ENCODE measurements at regions not wholly inside any gene's neighbourhood (a gene's known extent, or its start where the extent isn't known, plus 50 kb on each side); places are given as distances from the start of the nearest gene placed in this dataset.

DNA sequence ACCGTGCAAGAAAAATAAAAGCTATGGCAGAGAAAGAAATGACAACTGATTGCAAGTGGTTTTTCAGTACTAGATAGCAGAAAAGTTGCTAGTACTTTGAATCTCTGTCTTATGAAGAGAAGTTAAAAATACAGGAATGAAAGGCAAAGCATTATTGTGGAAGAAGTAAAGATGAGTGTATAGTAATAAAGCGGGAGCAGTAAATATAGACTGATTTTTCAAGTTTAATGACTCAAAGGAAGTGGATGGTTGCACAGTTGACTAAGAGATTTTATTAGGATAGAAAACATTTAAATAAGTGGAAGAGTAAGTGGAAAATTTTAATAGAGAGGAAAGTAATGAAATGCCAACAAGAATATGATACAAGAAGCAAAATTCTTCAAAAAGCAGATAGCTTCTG lies 1076.1 kb upstream of the CADM2 start:
- TF ChIP-seq CTCF (IDR thresholded peaks at IDR 0.05): no peak
- TF ChIP-seq POLR2A (IDR thresholded peaks at IDR 0.05): no peak

Data from breast epithelium (tissue), 3 donors.